GM23338 (cell line): ENCODE measurements at regions not wholly inside any gene's neighbourhood (a gene's known extent, or its start where the extent isn't known, plus 50 kb on each side); places are given as distances from the start of the nearest gene placed in this dataset.

ENCODE experiments used
- ATAC-seq: fragments of 200-7000 bp; cut with Tn5 transposase; 3 replicates; pipeline ENCODE4 v1.9.1; 2020
- DNase-seq: peaks from one replicate; pipeline ENCODE4 v3.0.0-alpha.2; 2015; ENCODE audit warnings: low spot score
- H2AFZ ChIP-seq: fragments of 200-600 bp; sonication (generic); 2 replicates; pipeline ENCODE4 v1.8.0; 2016; ENCODE audit warnings: antibody characterized with exemption, mild to moderate bottlenecking, moderate library complexity
- H3F3A ChIP-seq: fragments of 200-600 bp; sonication (generic); replicated peaks from 2 replicates; pipeline ENCODE4 v1.8.0; 2017; ENCODE audit warnings: antibody characterized with exemption, mixed run types, low read depth
- H3K27ac ChIP-seq: fragments of 200-600 bp; sonication (generic); 2 replicates; pipeline ENCODE4 v1.6.1; 2016; ENCODE audit warnings: low read depth
- H3K27me3 ChIP-seq: fragments of 200-600 bp; sonication (generic); 2 replicates; pipeline ENCODE4 v1.8.0; 2016; ENCODE audit warnings: mild to moderate bottlenecking, mixed run types, moderate library complexity; ENCODE audit not compliant: insufficient read depth
- H3K36me3 ChIP-seq: fragments of 200-600 bp; sonication (generic); 2 replicates; pipeline ENCODE4 v1.8.0; 2016; ENCODE audit warnings: mild to moderate bottlenecking; ENCODE audit not compliant: insufficient read depth
- H3K4me1 ChIP-seq: fragments of 200-600 bp; sonication (generic); 2 replicates; pipeline ENCODE4 v1.8.0; 2016; ENCODE audit warnings: mild to moderate bottlenecking, moderate library complexity; ENCODE audit not compliant: insufficient read depth
- H3K4me2 ChIP-seq: fragments of 200-600 bp; sonication (generic); 2 replicates; pipeline ENCODE4 v1.7.1; 2017; ENCODE audit warnings: mixed run types
- H3K4me3 ChIP-seq: fragments of 200-600 bp; sonication (generic); 2 replicates; pipeline ENCODE4 v1.6.1; 2016; ENCODE audit warnings: mixed run types
- H3K79me2 ChIP-seq: fragments of 200-600 bp; sonication (generic); replicated peaks from 2 replicates; pipeline ENCODE4 v1.8.0; 2017; ENCODE audit warnings: mild to moderate bottlenecking; ENCODE audit not compliant: insufficient read depth
- H3K9me2 ChIP-seq: fragments of 200-600 bp; sonication (generic); 2 replicates; pipeline ENCODE4 v1.8.0; 2017; ENCODE audit not compliant: insufficient read depth
- H4K20me1 ChIP-seq: fragments of 200-600 bp; sonication (generic); replicated peaks from 2 replicates; pipeline ENCODE4 v1.8.0; 2017; ENCODE audit warnings: mild to moderate bottlenecking; ENCODE audit not compliant: insufficient read depth
- H3K27ac Mint-ChIP-seq: 2 replicates; pipeline ENCODE4 v1.8.0; 2020; ENCODE audit warnings: inconsistent platforms, mild to moderate bottlenecking, moderate library complexity, mixed read lengths
- H3K27me3 Mint-ChIP-seq: 3 replicates; pipeline ENCODE4 v1.8.0; 2022; ENCODE audit warnings: low read depth, mild to moderate bottlenecking, moderate library complexity, mixed read lengths, inconsistent platforms; ENCODE audit not compliant: insufficient read depth, poor library complexity
- H3K36me3 Mint-ChIP-seq: 3 replicates; pipeline ENCODE4 v1.8.0; 2021; ENCODE audit warnings: low read depth, mild to moderate bottlenecking, inconsistent platforms, moderate library complexity, mixed read lengths
- H3K4me1 Mint-ChIP-seq: 3 replicates; pipeline ENCODE4 v1.8.0; 2020; ENCODE audit warnings: mild to moderate bottlenecking, inconsistent platforms, mixed read lengths
- H3K4me3 Mint-ChIP-seq: 3 replicates; pipeline ENCODE4 v1.8.0; 2021; ENCODE audit warnings: moderate library complexity, mild to moderate bottlenecking, inconsistent platforms, mixed read lengths
- H3K9me3 Mint-ChIP-seq: 3 replicates; pipeline ENCODE4 v1.8.0; 2020; ENCODE audit warnings: moderate library complexity, mild to moderate bottlenecking, inconsistent platforms, mixed read lengths
- ETS1 ChIP-seq: IDR thresholded peaks from 2 replicates; pipeline ENCODE4 v1.6.1; 2016; ENCODE audit warnings: antibody characterized with exemption
- EZH2phosphoT487 ChIP-seq: fragments of 200-600 bp; sonication (generic); IDR thresholded peaks from one replicate; pipeline ENCODE4 v1.8.1; 2018; ENCODE audit warnings: antibody characterized with exemption; ENCODE audit not compliant: unreplicated experiment
- JUNB ChIP-seq: IDR thresholded peaks from one replicate; pipeline ENCODE4 v1.6.1; 2016; ENCODE audit warnings: antibody characterized with exemption; ENCODE audit not compliant: unreplicated experiment
- NANOG ChIP-seq: IDR thresholded peaks from 2 replicates; pipeline ENCODE4 v1.6.1; 2016; ENCODE audit warnings: antibody characterized with exemption, borderline replicate concordance
- ZNF114 ChIP-seq: fragments of 250-450 bp; sonication (Bioruptor Pico); IDR thresholded peaks from 2 replicates; pipeline ENCODE4 v1.5.0; 2020; ENCODE audit warnings: mild to moderate bottlenecking, moderate library complexity
- TF ChIP-seq, protein P1 (sequence below): fragments of 250-450 bp; sonication (Bioruptor Pico); IDR thresholded peaks from 2 replicates; pipeline ENCODE4 v1.5.0; 2020; ENCODE audit warnings: mild to moderate bottlenecking, moderate library complexity
- TF ChIP-seq, protein P2 (sequence below), 2 experiments: fragments of 200-600 bp in 1 of 2; sonication (generic) in 1 of 2; conservative IDR thresholded peaks; 2 replicates each; pipeline versions ENCODE4 v1.5.1 to v1.6.1; 2016 to 2017; ENCODE audit warnings: antibody characterized with exemption in 2 of 2, low read depth in 2 of 2, mild to moderate bottlenecking in 2 of 2, moderate library complexity in 1 of 2

- TF ChIP-seq, protein P1, sequence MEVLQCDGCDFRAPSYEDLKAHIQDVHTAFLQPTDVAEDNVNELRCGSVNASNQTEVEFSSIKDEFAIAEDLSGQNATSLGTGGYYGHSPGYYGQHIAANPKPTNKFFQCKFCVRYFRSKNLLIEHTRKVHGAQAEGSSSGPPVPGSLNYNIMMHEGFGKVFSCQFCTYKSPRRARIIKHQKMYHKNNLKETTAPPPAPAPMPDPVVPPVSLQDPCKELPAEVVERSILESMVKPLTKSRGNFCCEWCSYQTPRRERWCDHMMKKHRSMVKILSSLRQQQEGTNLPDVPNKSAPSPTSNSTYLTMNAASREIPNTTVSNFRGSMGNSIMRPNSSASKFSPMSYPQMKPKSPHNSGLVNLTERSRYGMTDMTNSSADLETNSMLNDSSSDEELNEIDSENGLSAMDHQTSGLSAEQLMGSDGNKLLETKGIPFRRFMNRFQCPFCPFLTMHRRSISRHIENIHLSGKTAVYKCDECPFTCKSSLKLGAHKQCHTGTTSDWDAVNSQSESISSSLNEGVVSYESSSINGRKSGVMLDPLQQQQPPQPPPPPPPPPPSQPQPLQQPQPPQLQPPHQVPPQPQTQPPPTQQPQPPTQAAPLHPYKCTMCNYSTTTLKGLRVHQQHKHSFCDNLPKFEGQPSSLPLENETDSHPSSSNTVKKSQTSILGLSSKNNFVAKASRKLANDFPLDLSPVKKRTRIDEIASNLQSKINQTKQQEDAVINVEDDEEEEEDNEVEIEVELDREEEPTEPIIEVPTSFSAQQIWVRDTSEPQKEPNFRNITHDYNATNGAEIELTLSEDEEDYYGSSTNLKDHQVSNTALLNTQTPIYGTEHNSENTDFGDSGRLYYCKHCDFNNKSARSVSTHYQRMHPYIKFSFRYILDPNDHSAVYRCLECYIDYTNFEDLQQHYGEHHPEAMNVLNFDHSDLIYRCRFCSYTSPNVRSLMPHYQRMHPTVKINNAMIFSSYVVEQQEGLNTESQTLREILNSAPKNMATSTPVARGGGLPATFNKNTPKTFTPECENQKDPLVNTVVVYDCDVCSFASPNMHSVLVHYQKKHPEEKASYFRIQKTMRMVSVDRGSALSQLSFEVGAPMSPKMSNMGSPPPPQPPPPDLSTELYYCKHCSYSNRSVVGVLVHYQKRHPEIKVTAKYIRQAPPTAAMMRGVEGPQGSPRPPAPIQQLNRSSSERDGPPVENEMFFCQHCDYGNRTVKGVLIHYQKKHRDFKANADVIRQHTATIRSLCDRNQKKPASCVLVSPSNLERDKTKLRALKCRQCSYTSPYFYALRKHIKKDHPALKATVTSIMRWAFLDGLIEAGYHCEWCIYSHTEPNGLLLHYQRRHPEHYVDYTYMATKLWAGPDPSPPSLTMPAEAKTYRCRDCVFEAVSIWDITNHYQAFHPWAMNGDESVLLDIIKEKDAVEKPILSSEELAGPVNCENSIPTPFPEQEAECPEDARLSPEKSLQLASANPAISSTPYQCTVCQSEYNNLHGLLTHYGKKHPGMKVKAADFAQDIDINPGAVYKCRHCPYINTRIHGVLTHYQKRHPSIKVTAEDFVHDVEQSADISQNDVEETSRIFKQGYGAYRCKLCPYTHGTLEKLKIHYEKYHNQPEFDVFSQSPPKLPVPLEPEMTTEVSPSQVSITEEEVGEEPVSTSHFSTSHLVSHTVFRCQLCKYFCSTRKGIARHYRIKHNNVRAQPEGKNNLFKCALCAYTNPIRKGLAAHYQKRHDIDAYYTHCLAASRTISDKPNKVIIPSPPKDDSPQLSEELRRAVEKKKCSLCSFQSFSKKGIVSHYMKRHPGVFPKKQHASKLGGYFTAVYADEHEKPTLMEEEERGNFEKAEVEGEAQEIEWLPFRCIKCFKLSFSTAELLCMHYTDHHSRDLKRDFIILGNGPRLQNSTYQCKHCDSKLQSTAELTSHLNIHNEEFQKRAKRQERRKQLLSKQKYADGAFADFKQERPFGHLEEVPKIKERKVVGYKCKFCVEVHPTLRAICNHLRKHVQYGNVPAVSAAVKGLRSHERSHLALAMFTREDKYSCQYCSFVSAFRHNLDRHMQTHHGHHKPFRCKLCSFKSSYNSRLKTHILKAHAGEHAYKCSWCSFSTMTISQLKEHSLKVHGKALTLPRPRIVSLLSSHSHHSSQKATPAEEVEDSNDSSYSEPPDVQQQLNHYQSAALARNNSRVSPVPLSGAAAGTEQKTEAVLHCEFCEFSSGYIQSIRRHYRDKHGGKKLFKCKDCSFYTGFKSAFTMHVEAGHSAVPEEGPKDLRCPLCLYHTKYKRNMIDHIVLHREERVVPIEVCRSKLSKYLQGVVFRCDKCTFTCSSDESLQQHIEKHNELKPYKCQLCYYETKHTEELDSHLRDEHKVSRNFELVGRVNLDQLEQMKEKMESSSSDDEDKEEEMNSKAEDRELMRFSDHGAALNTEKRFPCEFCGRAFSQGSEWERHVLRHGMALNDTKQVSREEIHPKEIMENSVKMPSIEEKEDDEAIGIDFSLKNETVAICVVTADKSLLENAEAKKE (CRISPR knock-in tag): no peak
- TF ChIP-seq ZNF114 (CRISPR knock-in tag) (no peak), JUNB (no peak), EZH2phosphoT487 (no peak)
- TF ChIP-seq, protein P2, sequence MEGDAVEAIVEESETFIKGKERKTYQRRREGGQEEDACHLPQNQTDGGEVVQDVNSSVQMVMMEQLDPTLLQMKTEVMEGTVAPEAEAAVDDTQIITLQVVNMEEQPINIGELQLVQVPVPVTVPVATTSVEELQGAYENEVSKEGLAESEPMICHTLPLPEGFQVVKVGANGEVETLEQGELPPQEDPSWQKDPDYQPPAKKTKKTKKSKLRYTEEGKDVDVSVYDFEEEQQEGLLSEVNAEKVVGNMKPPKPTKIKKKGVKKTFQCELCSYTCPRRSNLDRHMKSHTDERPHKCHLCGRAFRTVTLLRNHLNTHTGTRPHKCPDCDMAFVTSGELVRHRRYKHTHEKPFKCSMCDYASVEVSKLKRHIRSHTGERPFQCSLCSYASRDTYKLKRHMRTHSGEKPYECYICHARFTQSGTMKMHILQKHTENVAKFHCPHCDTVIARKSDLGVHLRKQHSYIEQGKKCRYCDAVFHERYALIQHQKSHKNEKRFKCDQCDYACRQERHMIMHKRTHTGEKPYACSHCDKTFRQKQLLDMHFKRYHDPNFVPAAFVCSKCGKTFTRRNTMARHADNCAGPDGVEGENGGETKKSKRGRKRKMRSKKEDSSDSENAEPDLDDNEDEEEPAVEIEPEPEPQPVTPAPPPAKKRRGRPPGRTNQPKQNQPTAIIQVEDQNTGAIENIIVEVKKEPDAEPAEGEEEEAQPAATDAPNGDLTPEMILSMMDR (conservative IDR thresholded peaks at IDR 0.05; ENCODE audit: low read depth in 2 of 2): no peak
Measured at GRCh38 chr3:14305324-14305723, 97.1 kb upstream of the SLC6A6 start (continued).

- no peaks in the 10 kb centered on the region for H3K36me3 ChIP-seq
- H3K27ac ChIP-seq: no peak overlapping the region
- H3K4me3 ChIP-seq: no peak overlapping the region
- H3K4me1 Mint-ChIP-seq: peaks cover 10% of the 10 kb centered on the region
- no peaks in the 10 kb centered on the region for H3K27me3 ChIP-seq
- H3K36me3 Mint-ChIP-seq: peaks cover 6% of the 10 kb centered on the region; the same call in 1 of the 3 replicates
- H3K27ac Mint-ChIP-seq: no peak overlapping the region
- no peak for ATAC-seq
- no peaks in the 10 kb centered on the region; the same call in 1 of the 2 replicates for H3K4me1 ChIP-seq
- H3K9me2 ChIP-seq: peaks cover 14% of the 10 kb centered on the region; the same call in 1 of the 2 replicates
- H3K9me3 Mint-ChIP-seq: peaks cover 3% of the 10 kb centered on the region; the same call in 1 of the 3 replicates
- peaks cover 18% of the 10 kb centered on the region for H3K27me3 Mint-ChIP-seq
- no peaks in the 10 kb centered on the region for H3K79me2 ChIP-seq
- no peak for DNase-seq
- H3K4me3 Mint-ChIP-seq: no peak overlapping the region
- H2AFZ ChIP-seq: no peak overlapping the region
- no peaks in the 10 kb centered on the region for H3F3A ChIP-seq
- H3K4me2 ChIP-seq: no peak overlapping the region
- no peaks in the 10 kb centered on the region for H4K20me1 ChIP-seq
- TF ChIP-seq ZNF114 (CRISPR knock-in tag) (no peak), NANOG (no peak), ETS1 (no peak)
- TF ChIP-seq, protein P1 (CRISPR knock-in tag): no peak
Measured at GRCh38 chr3:14306142-14306541, 96.3 kb upstream of the SLC6A6 start.
